ENCODE measurements at regions not wholly inside any gene's neighbourhood (a gene's known extent, or its start where the extent isn't known, plus 50 kb on each side); places are given as distances from the start of the nearest gene placed in this dataset.

DNA sequence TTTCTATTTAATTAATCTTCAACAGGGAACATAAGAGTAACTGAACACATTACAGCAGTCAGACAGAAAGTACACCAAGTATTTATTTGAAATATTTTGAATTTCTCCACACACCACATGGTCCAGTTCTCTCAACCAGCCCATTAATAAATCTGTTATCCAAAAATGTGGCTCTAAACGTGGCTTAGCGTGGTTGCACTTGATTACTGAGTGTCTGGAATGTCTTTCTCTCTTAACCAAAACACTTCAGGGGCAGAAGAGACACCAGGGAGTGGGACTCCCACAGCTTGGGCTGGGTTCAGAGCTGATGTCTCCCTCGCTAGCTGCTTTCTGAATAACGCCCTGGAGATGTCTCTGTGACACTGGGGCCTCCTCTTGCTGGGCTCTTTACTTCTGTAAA is 52.6 kb upstream of the FANCC start:
- ChIA-PET RAD21 (ENCODE audit: unreplicated experiment) (no interaction called here), CTCF (interaction anchor here (0.6 kb wide), 1 partner anchor 168 kb away, joined by 4 read pairs; no protein-coding TSS in a partner anchor), POLR2A (no interaction called here), SMC1A (ENCODE audit: uncharacterized antibody, unreplicated experiment) (no interaction called here)
- FAIRE-seq (no peak), ATAC-seq (no peak), DNase-seq (ENCODE audit: low read depth, low spot score) (no peak)
- in situ Hi-C loops (cut with MboI), result no loop called here
- no peak overlapping the region for H3K9ac ChIP-seq (ENCODE audit: control insufficient read depth, insufficient read depth, low read length)
- H3K4me3 ChIP-seq, result no peak overlapping the region
- no peaks in the 10 kb centered on the region for H3K27me3 ChIP-seq (replicated peaks in 1 of 2; ENCODE audit: control insufficient read depth in 2 of 2, insufficient read depth in 2 of 2, low read length in 1 of 2)
- no TSS peak for BruUV-seq (replicated peaks)
- H3K27ac ChIP-seq (ENCODE audit: control insufficient read depth, insufficient read depth), result no peak overlapping the region
- H3K9me3 ChIP-seq (replicated peaks; ENCODE audit: control insufficient read depth, insufficient read depth, low read length), result no peaks in the 10 kb centered on the region
- no peaks in the 10 kb centered on the region for H3K79me2 ChIP-seq (ENCODE audit: control insufficient read depth, insufficient read depth, low read length)
- intact Hi-C loops (cut with micrococcal nuclease; ENCODE audit: unreplicated experiment), result loop anchor here (10.0 kb wide), 1 partner anchor 845 kb away; no protein-coding TSS in a partner anchor
- TF ChIP-seq IKZF1 (conservative IDR thresholded peaks at IDR 0.05) (no peak), PML (IDR thresholded peaks at IDR 0.05; ENCODE audit: low read length) (no peak), CHD1 (IDR thresholded peaks at IDR 0.05; ENCODE audit: low read depth, low read length) (no peak), YY1 (IDR thresholded peaks at IDR 0.05; ENCODE audit: low read depth, low read length) (no peak), CREM (IDR thresholded peaks at IDR 0.05; ENCODE audit: low read depth) (no peak), FOXM1 (IDR thresholded peaks at IDR 0.05; ENCODE audit: low read depth, low read length) (no peak), RUNX3 (IDR thresholded peaks at IDR 0.05; ENCODE audit: low read length) (no peak), CBX5 (IDR thresholded peaks at IDR 0.05; ENCODE audit: low read depth) (no peak), WRNIP1 (IDR thresholded peaks at IDR 0.05; ENCODE audit: borderline replicate concordance, low read depth, low read length) (no peak), BHLHE40 (IDR thresholded peaks at IDR 0.05; ENCODE audit: borderline replicate concordance in 1 of 2, low read depth in 2 of 2, low read length in 1 of 2) (no peak)
- TF ChIP-seq, protein P1, sequence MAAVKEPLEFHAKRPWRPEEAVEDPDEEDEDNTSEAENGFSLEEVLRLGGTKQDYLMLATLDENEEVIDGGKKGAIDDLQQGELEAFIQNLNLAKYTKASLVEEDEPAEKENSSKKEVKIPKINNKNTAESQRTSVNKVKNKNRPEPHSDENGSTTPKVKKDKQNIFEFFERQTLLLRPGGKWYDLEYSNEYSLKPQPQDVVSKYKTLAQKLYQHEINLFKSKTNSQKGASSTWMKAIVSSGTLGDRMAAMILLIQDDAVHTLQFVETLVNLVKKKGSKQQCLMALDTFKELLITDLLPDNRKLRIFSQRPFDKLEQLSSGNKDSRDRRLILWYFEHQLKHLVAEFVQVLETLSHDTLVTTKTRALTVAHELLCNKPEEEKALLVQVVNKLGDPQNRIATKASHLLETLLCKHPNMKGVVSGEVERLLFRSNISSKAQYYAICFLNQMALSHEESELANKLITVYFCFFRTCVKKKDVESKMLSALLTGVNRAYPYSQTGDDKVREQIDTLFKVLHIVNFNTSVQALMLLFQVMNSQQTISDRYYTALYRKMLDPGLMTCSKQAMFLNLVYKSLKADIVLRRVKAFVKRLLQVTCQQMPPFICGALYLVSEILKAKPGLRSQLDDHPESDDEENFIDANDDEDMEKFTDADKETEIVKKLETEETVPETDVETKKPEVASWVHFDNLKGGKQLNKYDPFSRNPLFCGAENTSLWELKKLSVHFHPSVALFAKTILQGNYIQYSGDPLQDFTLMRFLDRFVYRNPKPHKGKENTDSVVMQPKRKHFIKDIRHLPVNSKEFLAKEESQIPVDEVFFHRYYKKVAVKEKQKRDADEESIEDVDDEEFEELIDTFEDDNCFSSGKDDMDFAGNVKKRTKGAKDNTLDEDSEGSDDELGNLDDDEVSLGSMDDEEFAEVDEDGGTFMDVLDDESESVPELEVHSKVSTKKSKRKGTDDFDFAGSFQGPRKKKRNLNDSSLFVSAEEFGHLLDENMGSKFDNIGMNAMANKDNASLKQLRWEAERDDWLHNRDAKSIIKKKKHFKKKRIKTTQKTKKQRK (IDR thresholded peaks at IDR 0.05; ENCODE audit: low read depth, low read length), result no peak
- no peaks in the 10 kb centered on the region; the same call in 1 of the 2 replicates for H4K20me1 ChIP-seq (ENCODE audit: control insufficient read depth, insufficient read depth)
- H3K4me1 ChIP-seq (ENCODE audit: control insufficient read depth, insufficient read depth, low read length), result no peaks in the 10 kb centered on the region
- H3K36me3 ChIP-seq (ENCODE audit: control insufficient read depth in 2 of 2, insufficient read depth in 2 of 2, low read length in 1 of 2), result no peaks in the 10 kb centered on the region
- 19% methylated on average over 4 of the region's 4 CpGs for WGBS (ENCODE audit: insufficient coverage, insufficient replicate concordance, low lambda C conversion rate, missing lambda C conversion rate)
- no peak overlapping the region for H3K4me2 ChIP-seq (ENCODE audit: control insufficient read depth, insufficient read depth)
- H2AFZ ChIP-seq (ENCODE audit: control insufficient read depth, low read depth, low read length), result no peak overlapping the region
